Activated T-cell treated with anti-CD3 and anti-CD28 coated beads for 4 hours (primary cell): ENCODE measurements at regions not wholly inside any gene's neighbourhood (a gene's known extent, or its start where the extent isn't known, plus 50 kb on each side); places are given as distances from the start of the nearest gene placed in this dataset.

Source experiments
- DNase-seq: peaks from one replicate; pipeline ENCODE4 v3.0.0-alpha.2; 2020

GRCh38 chr1:30260318-30260717 is 463.1 kb downstream of the MATN1 start:
- DNase-seq = no peak

DNA sequence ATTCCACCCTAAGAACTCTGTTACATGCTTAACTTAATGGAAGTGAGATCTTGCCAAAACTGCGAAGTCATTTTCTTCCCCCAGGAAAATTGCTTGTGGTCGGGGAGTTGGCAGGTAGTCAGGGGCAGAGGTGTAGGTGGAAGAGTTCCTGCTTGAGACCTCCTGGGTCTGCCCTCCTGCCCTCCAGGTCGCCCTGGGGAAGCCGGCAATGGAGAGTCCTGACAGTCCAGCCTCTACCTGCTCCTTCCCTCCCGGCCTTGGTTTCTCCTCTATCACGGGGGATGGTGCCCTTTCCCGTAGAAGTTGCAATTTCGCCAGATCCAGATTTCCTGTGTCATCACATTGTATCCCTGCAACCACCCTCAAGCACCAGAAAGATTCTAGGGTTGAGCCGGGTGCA is 463.8 kb downstream of the MATN1 start:
- no peak for DNase-seq

DNA sequence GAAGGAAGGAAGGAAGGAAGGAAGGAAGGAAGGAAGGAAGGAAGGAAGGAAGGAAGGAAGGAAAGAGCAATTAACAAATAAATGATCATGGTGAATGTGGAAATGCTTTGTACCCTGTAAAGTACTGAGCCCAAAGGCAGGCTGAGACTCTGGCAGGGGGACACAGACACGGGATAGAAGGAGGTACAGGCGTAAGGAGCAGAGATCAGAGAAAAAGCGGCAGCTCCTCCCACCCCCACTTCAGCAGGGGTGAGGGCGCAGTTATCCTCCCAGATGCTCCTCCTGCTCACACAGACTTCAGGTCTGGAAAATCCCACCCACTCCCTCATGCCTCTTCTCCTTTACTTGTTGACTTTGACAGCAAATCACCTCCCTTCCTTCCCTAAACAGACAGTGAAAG is 464.5 kb downstream of the MATN1 start:
- DNase-seq = no peak

GRCh38 chr1:30258471-30258870 is 464.9 kb downstream of the MATN1 start:
- DNase-seq = no peak

DNA sequence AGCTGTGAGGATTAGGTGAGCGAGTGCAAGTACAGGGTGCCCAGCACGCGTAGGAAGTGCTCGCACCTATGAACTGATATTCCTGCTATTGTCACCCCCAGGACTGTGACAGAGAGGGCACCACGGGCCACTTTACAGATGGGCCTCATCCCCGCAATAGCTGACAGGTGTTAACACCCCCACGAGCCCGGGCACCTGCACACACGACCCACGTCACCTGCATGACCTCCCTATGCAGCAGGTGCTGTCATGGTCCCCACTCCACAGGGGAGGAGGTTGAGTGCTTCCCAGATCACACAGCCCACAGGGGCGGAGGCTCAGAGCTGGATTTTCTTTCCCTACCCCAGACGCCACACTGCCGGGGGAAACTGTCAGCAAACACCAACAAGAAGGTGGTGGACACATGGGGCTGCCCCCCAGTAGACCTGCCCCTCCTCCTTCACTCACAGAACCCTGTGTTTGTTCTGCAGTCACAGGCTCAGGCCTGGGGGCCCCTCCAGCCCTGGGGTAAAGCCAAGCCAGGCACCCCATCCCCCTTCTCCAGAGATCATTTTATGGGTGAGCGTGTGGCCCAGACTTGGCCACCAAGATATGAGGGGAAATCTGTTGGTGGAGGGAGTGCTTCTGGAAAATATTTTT is 465.5 kb downstream of the MATN1 start:
- no peak for DNase-seq

DNA sequence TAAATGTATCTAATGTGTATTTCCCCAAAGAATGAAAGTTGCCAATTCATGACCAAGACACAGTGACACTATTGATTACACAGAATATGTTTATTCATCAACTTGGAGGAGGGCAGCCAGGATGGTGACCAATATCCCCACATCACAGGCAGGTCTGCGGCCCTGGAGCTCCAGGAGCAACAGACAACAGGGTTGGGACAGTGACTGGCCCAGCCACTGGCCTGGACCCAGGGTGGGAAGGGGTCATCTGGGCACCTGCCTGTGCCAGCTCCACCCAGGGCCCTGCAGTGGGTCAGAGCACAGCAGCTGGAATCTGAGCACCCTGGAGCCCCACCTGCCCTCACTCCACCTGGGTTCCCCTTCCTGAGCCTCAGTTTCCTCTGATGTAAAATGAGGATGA is 466.1 kb downstream of the MATN1 start:
- no peak for DNase-seq

DNA sequence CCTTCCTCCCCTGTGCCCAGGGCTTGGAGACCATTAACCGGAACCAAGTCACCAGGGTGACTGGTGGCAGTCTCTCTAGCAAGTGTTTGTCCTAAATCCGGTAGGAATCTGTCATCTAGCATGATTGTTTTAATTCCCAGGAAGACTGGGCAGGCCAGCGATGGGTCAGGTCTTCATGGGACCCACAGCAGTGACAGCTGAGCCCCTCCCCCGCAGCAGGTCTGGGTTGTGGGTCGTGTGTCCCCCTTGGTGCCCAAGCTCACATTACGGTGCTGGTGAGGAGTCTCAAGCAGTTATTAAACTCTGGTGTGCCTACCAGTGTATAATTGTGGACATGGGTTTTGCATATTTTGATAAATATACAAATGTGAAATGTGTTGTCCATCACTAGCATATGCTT is 466.5 kb downstream of the MATN1 start:
- no peak for DNase-seq

- DNase-seq = no peak
Measured at GRCh38 chr1:30255111-30255724, 468.2 kb downstream of the MATN1 start.

DNA sequence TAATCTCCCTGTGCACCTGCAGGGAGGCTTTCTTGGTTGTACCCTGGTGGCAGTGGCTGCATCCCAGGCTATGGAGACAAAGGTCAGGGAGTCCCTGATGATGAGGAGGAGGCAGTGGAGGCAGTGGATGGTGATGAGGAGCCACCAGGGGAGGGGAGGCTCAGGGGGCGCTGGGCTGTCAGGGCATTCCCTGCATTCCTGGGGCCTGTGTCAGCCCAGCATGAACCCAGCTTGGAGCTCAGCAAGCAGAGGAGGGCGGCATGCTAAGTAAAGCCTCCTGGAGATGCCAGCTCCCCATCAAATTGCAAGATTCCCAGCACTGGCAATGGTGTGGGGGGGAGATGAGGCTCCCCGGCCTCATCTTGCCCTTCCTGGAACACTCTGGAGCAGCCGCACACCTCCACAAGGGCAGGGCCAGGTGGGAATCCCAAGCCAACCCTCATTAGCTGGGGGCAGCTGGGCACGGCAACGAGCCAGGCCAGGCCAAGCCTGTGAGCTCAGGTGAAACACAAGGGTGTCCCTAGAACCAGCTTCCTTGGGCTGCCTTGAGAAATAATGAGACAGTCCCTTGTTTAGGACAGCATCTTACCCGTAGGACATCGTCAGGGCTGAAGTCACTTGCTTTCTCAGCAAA is 469.5 kb downstream of the MATN1 start:
- no peak for DNase-seq

- DNase-seq = no peak
Measured at GRCh38 chr1:30253361-30253760, 470.0 kb downstream of the MATN1 start.

GRCh38 chr1:30250984-30251850 is 472.2 kb downstream of the MATN1 start:
- no peak for DNase-seq

DNA sequence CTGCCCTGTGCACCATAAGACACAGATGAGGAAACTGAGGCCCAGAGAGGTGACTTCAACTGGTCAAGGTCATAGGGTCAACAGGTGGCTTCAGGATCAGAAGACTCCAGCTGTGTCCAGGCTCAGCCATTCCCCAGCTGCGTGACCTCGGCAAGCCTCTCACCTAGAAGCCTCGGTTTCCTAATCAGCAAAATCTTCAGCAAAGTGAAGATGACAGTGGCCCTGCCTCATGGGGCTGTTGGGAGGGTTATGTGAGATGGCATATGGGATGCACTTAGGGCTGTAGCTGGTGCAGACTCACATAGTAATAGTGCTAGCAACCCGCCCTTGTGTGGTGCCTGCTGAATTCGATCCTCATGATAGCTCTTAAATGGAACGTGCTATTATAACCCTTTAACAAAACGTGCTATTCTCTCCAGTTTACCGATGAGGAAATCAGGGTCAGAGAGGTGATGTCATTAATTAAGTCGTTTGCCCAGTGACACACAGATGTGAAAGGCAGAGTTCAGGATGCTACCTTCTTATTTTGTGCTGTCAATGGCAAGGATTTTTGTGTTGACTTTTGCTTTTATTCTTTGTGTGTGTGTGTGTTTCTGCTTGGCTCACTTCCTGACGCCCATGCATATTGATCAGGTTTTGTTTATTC is 472.9 kb downstream of the MATN1 start:
- DNase-seq = no peak

GRCh38 chr1:30249446-30250337 is 473.7 kb downstream of the MATN1 start:
- no peak for DNase-seq

- DNase-seq = no peak
Measured at GRCh38 chr1:30248774-30249173, 474.6 kb downstream of the MATN1 start.

DNA sequence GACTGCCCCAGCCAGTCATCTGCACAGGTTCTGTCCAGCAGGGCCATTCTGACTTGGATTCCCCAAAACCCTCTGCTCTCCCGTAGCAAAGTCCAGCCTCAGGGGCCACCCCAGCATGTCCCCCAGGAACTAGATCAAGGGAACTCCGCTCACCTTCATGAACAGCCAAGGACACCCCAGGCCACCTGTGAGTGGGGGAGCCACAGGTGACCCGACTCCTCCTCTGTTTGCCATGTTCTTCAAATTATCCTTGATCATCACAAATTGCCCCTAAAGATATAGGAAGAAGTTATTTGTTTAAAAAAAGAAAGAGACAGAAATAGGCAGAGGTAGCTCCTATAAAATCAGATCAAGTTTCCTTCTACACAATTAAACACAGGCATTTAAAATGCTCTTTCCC is 475.0 kb downstream of the MATN1 start:
- DNase-seq = no peak

DNA sequence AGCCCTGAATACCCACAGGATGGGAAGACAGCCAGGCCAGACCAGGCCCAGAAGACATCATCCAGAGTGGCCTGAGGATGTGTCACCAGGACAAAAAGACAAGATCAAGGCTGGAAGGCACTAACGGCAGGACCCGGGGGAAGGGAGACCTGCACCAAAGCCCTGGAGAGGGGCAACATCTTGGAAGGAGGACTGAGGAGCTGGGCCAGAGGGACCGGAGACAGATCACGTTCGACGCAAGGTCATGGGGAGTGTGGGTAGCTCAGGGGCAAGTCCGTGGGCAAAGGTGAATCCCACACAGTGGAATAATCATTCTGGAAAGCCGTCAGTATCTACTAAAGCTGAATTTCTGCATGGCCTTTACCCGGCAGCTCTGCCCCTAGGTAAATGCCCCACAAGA is 478.6 kb downstream of the MATN1 start:
- DNase-seq = no peak

DNA sequence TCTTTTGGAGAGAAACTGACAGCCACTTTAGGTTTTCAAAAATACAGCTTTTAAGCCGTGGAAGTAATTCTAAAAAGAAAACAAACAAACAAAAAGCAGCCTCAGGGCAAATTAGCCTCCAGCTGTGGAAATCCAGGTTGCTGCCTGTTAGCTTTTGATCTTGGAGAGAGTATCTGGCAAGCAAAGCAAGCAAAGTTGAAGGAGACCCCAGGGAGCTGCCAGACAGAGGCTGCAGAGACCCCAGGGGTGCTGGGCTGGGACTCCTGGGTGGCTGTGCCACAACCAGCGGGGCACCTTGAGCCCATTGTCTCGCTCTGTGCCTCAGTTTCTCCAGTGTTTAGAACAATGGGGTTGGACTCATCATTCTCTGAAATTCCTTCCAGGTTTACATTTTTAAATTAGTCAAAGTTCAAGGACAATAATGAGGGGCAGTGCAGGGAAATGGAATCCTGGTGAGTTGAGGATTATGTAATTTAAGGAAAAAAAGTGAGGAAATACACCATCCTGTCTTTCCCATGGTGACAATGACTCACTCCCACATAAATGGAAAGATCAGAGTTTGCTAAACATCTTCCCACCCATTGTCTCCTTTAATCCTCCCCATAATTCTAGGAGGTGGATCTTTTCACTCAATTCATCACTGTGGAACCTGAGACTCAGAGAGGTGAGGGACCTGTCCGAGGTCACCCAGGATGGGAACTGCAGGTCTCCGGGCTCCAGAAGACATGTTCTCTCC is 480.5 kb downstream of the MATN1 start:
- no peak for DNase-seq

DNA sequence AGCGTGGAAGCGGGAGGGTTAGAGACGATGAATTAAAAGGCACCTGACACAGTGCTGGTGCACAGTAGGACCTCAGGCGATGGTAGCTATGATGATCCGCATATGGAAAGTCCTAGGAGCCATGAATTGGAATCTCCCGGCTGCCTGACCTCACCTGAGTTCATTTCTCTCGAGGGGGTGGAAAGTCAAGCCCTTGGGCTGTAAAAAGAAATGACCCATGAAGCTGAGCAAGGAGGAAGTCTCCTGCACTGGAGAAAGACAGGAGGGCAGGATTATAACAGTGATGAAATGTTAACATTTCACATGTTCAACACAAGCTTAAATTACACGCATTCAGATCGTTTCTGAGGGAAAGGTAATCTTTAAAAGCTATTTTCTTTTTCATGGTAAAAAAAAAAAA is 481.2 kb downstream of the MATN1 start:
- DNase-seq = no peak

DNA sequence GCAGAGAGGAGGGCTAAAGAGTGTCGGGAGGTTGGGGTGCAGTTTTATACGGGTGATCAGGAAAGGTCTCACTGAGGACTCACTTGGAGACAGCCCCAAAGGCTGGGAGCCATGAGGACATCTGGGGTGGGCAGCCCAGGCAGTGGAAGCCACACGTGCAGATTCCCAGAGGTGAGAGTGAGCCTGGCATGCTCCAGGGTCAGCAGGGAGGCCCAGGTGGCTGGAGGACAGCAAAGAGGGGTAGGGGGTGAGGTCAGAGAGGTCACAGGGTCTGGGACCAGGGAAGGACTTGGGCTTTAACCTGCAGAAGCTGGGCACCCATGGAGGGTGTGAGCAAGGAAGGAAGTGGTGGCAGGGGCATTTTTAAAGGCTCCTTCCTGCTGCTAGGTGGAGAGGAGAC is 481.7 kb downstream of the MATN1 start:
- DNase-seq = no peak

DNA sequence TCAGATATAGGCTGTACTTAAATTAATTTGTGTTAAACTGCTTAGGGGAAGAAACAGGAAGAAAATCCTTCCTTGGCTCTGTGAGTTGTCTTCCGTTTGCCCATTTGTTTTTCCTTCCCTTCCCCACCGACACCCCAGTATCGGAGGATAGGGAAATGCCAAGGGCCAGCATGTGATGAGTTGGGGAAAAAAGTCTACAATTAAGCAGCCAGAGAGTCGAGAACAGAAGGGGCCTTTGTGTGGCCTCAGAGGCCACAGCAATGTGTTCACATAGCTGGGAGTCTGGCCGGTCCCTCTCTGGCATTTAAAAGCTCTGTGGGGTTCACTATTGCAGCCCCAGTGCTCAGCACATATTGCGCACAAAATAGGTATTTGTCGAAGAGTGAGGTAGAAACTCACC is 489.3 kb downstream of the MATN1 start:
- DNase-seq = no peak

DNA sequence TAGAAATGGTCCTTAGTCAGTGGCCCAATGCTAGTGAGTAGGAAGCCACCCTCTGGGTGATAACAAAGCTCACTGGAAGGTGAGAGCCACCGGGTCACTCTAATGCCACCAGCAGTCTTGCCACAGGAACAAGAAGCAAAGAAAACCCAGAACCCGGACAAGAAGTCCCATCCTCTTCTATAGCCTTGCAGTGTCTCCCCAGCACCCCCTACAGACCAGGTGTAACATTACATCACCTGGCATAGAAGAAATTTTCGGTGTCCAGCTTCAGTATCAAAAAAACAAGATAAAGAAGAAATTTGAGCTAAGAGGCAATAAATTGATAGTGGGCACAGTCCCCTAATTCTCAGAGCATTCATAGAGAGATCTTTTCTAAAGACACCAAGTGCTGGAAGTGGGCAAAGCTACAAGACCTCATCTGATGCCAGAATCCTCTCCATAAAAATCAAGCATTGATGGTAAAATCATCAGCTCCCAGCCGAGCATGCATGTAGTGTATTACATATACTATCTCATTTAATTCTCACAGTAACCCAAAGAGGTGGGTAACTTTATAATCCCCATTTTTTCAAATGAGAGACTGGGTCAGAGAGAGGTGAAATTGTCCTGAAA is 491.0 kb downstream of the MATN1 start:
- DNase-seq = no peak
